Right ventricle myocardium inferior (tissue), 1 donor: ENCODE measurements at regions not wholly inside any gene's neighbourhood (a gene's known extent, or its start where the extent isn't known, plus 50 kb on each side); places are given as distances from the start of the nearest gene placed in this dataset.

Source experiments
- ATAC-seq: fragments of 200-7000 bp; cut with Tn5 transposase; one replicate; pipeline ENCODE4 v1.9.1; 2020; ENCODE audit warnings: mild to moderate bottlenecking, moderate library complexity
- DNase-seq: peaks from one replicate; pipeline ENCODE4 v3.0.0; 2021; ENCODE audit errors: missing footprints
- intact Hi-C: fragments of 100-400 bp; cut with DNase I; formaldehyde crosslinking; loops from one replicate; pipeline ENCODE4 v1.11.0; 2022
- donor health status: DM: no; HTN: yes; CAD: no; lungs with severe emphysema.

DNA sequence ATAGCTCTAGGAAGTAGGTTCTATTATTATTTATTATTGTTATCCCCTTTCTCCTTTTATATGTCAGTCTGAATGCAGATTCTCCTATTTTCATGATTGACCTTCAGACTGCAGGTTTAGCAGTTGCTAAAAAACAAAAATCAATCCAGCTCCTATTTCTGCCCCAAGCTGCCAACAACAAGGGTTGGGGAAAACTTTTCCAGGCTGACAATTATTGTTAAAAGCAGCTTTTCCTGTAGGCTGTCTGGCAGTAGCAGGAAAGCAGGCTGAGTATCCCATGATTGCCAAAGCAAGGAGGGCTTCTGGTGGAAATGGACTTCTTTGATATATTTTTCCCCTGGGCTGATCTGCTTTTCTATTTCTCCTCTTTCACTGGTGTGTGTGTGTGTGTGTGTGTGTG, 78.0 kb upstream of the CTLA4 start:
- intact Hi-C loops = no loop called here
- no peak for ATAC-seq
- DNase-seq = no peak

DNA sequence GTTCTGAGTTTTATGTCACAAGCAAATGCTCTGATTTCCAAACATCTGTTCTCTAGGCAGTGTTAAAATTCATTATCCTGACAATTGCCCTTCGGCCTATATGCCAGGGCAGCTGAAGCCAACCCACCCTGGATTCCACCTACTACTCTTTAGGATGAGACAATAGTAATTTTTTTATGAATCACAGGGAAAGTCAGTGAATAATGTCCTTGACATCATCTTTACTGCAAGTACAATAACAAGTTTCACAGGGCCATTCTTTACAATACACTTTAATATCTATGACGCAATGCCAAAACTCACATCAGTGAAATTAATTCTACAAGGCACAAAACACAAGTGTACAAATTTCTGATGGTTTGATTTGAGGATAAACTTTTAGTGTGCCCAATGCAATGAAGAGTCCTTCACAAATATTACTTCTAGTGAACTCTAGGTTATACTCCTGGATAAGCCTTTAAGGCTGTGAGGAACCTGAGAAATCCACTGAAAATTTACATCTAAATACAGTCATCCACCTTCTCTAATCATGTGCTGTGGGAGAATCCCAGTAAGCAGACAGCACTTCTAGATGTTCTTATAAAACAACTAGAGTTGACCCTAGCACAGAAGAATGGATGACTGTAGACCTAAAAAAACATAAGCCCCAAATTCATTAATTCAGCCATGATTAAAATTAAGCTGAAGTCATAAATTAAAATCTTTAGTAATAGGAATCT, 77.3 kb upstream of the CTLA4 start:
- intact Hi-C loops = no loop called here
- DNase-seq (no peak), ATAC-seq (no peak)

DNA sequence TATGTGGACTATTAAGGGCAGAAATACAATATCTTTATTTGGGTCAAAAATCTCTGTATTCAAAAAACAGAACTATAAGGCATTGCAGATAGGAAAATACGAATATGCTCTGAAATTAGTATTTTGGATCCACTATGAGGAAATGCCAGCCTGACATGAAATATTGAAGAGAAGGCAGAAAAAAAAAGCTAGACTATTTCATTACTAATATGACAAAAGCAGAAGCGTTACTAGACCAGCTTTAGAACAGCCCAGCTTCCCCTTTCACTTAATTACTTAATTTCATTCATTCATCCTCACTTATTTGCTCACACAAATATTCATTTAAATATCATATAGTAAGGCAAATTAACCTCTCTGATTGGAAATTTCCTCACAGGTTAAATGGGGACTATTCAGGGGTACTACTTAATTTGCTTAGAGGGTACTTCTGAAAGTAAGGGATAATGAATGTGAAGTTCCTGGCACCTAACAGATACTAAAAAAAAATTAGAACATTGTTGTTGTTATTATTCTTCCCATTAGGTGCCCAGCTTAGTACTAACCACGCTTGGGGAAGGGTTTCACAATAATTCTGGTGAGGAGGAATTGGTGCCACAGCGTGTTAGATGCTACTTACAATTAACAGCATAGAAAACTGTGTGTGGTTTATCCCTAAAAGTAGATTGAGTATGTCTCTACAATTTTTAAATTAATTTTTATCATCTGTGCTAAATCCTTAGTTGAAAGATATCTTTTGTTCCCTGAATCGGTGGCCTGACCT, 71.1 kb upstream of the CTLA4 start:
- ATAC-seq = no peak
- DNase-seq = no peak

DNA sequence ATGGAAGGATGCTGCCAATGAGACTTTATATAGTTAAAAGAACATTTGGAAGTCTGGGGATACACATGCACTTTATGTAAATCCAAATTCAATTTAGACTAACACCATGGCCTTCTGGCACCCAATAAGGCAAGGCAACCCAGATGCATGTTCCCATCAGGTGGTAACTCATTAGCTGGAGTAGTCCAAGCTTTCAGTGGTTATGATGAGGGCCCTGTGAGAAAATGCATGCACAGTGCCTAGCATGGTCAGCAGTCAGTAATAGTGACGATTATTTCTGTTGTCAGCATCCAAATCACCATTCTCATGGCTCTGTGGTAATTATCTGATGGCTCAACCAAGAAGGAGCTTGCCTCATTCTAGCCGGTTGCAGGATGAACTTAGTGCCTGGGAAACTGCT, 70.3 kb upstream of the CTLA4 start:
- DNase-seq = no peak
- ATAC-seq = no peak
- intact Hi-C loops = no loop called here

More for the DNA sequence above, 71.1 kb upstream of the CTLA4 start:
- intact Hi-C loops = no loop called here

DNA sequence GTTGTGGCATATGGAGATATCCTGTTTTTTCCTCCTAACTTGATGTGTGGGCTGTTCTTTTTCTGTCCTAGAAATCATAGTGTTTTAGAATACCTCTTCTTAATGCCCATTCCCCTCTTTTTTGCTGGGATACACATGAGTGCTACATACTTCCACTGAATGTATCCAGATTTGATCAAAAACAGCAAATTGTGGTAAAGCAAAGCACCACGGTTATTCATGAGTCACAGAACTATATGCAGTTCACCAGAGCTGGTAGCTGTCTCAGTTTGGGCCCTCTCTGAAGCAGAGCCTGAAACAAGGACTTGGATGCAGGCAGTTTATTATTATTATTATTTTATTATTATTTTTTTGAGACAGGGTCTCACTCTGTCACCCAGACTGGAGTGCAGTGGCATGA, 69.9 kb upstream of the CTLA4 start:
- no peak for DNase-seq
- ATAC-seq = no peak
- intact Hi-C loops = no loop called here

DNA sequence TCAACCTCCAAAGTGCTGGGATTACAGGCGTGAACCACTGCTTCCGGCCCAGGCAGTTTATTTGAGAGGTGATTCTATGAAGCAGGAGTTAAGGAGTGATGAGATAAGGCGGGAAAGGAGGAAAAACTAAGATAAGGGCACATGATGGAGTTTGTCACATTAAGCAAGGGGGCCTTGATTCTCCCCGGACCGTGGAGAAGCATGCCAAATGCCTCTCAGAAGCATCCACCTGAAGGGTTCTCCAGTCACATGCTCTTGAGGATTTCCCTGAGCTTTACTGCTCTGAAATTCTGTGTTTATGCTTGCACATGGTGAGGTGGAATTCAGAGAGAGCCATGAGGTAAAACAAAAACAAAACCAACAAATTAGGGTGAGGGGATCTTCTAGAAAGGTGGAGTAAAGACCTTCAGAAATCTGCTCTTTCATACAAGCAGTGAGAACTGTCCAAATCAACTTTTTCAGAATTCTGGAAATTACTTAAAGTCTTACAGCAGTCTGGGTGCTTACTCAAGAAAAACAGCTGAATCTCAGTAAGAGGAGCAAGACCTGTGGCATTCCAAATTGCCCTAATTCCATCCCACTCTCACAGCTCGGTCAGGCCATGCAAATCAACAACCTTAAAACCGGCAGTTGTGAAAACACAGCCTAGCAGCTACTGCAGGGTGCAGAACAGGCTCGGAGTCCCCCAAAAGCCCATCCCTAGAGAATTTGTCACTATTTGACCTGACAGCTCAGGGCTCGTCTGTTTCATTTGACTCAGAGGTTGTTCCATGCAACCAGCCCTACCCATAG, 69.1 kb upstream of the CTLA4 start:
- intact Hi-C loops = no loop called here
- DNase-seq = no peak
- no peak for ATAC-seq

DNA sequence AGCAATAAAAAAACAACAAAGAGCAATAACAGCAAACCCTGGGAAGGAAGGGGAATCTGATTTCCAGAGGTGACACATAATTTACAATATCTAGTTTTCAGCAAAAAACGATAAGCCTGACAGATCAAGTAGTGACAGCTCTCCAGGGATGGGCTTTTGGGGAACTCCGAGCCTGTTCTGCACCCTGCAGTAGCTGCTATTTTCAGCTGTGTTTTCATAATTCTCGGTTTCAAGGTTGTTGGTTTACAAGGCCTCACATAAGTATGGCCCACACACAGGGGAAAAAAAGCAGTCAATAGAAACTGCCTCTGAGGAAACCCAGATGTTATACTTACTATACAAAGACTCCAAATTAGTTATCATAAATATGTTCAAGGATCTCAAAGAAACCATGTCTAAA, 67.7 kb upstream of the CTLA4 start:
- DNase-seq = no peak
- intact Hi-C loops = no loop called here
- no peak for ATAC-seq

DNA sequence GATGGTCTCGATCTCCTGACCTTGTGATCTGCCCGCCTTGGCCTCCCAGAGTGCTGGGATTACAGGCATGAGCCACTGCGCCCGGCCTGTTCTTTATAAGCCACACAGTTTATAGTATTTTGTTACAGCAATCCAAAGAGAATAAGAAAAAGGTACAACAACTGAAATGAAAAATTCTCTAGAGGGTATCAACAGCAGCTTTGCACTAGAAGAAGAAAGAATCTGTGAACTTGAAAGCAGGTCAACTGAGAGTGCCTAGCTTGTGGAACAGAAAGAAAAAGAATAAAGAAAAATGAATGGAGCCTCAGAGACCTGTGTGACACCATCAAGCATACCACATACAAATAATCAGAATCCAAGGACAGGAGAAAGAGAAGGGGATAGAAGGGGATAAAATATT, 66.8 kb upstream of the CTLA4 start:
- ATAC-seq = no peak
- no peak for DNase-seq
- intact Hi-C loops = no loop called here

DNA sequence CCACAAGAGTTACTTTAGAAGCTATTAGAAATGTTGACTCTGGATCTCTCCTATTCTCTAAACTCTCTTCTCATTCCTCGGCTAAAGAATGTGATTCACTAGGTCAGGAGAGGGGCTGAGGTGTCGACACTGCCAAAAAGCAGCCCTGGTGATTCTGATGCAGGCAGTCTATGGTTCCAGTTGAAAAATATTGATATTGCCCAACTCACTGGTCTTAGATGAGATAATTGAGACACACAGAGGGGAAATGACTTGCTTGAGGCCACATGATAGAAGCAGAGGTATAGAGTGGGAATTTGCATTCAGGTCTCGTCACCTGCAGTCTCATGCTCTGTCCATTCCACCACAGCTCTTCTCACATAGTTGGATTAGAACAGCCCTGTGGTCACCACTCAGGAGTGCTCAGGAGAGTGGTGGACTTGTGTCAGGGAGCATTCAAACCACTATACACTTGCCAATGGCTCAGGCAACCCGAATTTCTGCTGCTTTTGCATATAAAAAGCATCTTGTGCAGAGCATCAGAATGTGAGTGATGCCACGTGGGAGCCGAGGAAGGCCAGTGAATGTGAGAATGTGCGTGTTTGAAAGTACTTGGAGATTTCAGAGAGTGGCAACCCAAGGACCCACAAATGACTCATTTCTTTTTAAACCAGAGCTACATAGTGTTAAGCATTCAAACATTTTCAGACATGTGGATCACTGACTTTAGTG, 65.1 kb upstream of the CTLA4 start:
- ATAC-seq (no peak), DNase-seq (no peak)
- intact Hi-C loops = no loop called here

DNA sequence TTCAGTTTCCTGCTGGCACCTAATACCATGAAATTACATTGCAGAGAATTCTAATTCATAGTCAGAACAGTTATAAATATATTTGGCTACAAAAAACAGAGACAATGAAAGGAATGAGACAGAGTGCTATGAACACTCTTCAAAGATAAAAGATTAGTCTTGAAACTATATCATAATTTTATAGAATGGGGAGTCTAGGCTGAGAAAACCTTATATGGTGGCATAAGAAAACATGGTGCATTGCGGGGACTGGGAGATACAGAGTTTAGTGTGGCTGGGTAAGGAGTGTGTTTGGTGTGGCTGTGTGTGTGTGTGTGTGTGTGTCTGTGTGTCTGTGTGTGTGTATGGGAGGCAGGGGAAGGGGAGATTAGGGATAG, 64.5 kb upstream of the CTLA4 start:
- no peak for DNase-seq
- intact Hi-C loops = no loop called here
- no peak for ATAC-seq

DNA sequence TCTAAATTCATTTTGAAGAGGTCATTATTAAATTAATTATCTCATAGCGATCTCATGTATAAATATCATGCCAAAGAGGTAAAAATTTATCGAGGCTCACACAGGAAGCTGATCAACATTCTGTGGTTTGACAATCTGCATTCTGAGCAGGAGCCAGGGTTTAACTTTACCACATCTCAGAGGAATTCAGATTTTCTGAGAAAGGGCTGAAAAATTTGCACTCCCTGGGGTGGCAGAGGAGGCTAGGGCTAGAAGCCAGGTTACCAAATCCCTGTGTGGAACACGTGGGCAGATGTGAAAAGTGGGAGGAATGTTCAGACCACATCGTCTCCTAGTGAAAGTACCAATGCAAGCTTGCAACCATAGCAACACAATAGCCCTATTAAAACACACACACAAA, 63.5 kb upstream of the CTLA4 start:
- ATAC-seq = peak; percentile 85
- no peak for DNase-seq
- intact Hi-C loops = no loop called here

DNA sequence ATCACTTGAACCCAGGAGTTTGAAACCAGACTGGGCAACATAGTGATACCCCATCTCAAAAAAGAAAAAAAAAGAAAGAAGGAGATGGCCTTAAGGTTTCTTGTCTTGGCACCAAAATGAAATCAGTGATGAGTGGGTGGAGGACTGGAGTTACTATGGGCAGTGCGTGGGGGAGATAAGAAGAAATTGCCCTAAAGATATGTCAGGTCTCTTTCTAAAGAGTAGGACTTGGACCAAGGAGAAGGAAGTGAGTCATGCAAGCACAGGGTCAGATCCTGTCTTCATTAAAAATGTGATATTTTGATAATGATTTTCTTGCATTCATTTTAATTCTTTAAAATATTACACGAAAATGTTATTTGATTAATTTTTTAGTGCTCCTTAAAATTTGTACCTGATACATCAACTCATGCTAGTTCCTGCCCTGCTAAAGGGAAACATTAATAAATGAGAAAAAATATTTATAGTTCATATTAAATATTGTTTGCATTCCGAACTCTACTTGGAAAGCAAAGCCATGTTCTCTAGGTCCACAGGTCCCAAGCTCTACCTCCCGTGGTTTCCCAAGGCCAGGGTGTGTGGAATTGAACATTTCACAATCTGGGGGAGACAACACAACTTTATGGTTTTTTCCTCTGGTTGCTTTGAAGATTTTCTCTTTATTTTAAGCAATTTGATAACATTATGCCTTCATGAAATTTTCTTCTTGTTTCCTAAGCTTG, 62.6 kb upstream of the CTLA4 start:
- intact Hi-C loops = no loop called here
- ATAC-seq (no peak), DNase-seq (no peak)

DNA sequence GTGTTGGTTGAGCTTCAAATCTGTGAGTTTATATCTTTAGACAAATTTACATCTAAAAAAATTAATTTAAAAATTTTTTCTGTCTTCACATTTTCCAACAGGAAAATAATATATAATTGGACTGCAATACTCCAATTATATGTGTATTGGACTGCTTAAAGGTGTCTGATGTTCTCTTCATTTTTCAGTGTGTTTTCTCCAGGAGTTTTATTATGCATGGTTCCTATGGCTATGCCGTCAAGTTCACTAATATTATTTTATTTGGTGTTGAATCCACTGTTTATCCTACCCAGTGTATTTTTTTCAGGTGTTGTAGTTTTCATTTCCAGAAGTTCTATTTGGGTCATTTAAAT, 62.1 kb upstream of the CTLA4 start:
- intact Hi-C loops = no loop called here
- no peak for ATAC-seq
- no peak for DNase-seq

DNA sequence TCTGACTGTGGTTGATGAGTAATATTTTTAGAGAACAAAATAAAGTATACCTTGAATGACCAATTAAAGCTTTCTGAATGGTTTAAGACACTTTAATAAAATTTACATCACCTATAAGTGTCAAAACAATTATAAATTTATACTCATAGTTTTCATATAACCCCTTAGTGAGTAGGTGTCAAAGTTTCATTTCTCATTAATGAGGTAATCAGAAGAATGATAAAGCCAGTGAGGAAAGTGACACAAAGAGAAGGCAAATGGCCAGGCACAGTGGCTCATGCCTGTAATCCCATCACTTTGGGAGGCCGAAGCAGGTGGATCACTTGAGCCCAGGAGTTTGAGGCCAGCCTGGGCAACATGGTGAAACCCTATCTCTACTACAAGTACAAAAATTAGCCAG, 60.8 kb upstream of the CTLA4 start:
- intact Hi-C loops = no loop called here
- no peak for DNase-seq
- no peak for ATAC-seq

DNA sequence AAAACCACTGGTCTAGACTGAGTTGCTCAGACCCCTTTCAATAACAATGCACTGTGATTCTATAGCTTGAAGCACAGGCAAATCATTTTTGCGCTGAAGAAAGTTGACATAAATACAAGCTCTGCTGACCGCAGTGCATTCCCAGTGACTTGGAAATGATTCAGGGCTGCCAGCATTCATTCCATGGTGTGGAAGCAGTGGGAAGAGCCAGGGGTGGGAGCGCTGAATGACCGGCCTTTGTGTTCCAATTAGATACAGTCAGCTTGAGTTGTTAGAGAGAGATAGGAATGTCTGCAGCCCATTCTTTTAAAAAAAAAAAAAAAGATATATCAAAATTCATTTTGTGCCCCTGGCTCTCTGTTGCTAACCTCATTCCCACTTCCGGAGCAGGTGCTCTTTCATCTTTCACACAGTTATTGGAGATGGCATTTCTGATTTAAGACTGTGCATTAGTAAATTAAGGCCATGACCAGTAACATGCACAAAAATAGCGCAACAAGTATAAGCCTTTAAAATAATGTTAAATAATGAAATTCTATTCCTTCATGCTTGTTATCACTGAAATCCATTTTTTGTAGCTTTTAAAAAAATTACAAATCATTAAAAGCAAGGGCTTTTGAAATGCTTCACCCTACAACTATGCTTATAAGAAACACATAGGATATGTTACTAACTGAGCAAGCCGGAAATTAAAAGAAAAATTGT, 59.4 kb upstream of the CTLA4 start:
- DNase-seq (no peak), ATAC-seq (no peak)
- intact Hi-C loops = no loop called here

DNA sequence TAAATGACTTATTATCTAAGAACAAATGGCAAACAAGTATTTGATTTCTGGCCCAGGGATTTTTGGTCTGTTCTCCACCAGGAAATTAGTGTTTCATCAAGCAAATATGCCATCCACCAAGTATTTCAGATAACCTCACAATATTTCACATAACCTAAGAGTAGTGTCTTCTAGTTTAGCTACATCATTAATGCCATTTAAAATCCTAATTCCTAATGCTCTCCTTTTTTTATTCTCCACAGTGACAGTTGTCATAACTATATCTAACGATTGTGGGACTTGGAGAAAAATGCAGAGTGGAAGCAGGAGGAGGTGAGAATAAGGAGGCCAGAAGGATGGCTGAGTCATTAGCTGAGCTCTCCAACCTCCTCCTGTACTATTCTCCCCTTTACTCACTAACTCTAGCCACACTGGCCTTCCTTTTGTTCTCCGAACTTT, 58.5 kb upstream of the CTLA4 start:
- DNase-seq (no peak), ATAC-seq (no peak)
- intact Hi-C loops = no loop called here

DNA sequence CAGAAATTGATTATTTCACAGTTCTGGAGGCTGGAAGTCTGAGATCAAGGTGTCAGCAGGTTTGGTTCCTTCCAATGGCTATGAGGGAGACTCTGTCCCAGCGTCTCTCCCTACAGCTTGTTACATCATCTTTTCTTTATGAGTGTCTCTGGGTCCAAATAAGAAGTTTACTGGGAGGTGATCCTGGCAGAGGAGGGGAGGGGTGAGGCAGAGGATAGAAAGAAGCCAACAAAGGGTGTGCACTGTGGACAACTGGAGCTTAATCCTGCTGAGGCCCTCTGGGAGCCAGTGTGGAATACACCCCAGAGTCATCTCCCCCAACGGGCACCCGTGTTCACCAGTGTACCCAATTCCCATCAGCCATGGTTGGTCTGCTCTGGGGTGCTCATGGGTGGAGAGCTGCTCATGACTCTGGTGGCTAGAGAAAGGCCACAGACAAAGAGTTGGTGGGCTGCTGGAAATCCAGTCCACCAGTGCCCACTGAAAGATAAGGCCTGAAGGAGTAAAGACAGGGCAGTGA, 57.5 kb upstream of the CTLA4 start:
- no peak for ATAC-seq
- DNase-seq = no peak
- intact Hi-C loops = loop anchor here (5.0 kb wide), 1 partner anchor 278 kb away; no protein-coding TSS in a partner anchor
